ENCODE measurements at regions not wholly inside any gene's neighbourhood (a gene's known extent, or its start where the extent isn't known, plus 50 kb on each side); places are given as distances from the start of the nearest gene placed in this dataset.

DNA sequence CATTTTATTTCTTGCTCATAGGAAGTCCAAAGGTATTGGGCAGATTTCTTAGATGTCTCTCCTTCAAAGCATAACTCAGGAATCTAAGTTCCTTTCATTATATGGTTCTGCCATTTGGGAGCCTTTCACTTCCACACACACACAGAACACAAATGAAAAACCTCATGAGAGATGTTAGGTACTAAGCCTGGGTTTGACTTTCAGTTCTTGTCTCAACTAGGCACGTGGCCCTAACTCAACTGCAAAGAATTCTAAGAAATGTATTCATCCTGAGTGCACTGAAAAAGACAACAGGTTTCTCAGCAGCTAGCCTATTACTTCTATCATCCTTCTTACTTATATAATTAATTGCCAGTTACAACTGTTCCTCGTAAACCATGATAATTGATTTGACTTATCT is 190.0 kb upstream of the SAMSN1 start:
- TF ChIP-seq, protein P1, sequence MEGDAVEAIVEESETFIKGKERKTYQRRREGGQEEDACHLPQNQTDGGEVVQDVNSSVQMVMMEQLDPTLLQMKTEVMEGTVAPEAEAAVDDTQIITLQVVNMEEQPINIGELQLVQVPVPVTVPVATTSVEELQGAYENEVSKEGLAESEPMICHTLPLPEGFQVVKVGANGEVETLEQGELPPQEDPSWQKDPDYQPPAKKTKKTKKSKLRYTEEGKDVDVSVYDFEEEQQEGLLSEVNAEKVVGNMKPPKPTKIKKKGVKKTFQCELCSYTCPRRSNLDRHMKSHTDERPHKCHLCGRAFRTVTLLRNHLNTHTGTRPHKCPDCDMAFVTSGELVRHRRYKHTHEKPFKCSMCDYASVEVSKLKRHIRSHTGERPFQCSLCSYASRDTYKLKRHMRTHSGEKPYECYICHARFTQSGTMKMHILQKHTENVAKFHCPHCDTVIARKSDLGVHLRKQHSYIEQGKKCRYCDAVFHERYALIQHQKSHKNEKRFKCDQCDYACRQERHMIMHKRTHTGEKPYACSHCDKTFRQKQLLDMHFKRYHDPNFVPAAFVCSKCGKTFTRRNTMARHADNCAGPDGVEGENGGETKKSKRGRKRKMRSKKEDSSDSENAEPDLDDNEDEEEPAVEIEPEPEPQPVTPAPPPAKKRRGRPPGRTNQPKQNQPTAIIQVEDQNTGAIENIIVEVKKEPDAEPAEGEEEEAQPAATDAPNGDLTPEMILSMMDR (IDR thresholded peaks at IDR 0.05; ENCODE audit: borderline replicate concordance, extremely low read depth, low read length, poor library complexity, severe bottlenecking) = no peak
- no peak for TF ChIP-seq EZH2 (IDR thresholded peaks at IDR 0.05; ENCODE audit: borderline replicate concordance, low read depth, low read length, severe bottlenecking)
